ENCODE measurements at regions not wholly inside any gene's neighbourhood (a gene's known extent, or its start where the extent isn't known, plus 50 kb on each side); places are given as distances from the start of the nearest gene placed in this dataset.
"Not testable (repeated sequence)": the region's sequence is repeated elsewhere in the genome, so short reads cannot be mapped to it uniquely, and the experiment has no call there.

- DNase-seq (ENCODE audit: low read depth in 2 of 2), result no peak
These were observed 504.5 kb downstream of the IRS1 start for GRCh38 chr2:226295123-226295522.

DNA sequence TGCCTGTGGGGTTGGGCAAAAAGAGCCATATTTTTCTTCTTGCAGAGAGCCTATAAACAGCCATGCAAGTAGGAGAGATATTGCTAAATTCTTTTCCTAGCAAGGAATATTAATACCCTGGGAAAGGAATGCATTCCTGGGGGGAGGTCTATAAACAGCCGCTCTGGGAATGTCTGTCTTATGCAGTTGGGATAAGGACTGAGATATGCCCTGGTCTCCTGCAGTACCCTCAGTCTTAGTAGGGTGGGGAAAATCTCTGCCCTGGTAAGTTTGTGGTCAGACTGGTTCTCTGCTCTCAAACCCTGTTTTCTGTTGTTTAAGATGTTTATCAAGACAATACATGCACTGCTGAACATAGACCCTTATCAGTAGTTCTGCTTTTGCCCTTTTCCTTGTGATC lies 508.3 kb downstream of the IRS1 start:
- DNase-seq (ENCODE audit: low read depth in 2 of 2), result not testable (repeated sequence)

DNA sequence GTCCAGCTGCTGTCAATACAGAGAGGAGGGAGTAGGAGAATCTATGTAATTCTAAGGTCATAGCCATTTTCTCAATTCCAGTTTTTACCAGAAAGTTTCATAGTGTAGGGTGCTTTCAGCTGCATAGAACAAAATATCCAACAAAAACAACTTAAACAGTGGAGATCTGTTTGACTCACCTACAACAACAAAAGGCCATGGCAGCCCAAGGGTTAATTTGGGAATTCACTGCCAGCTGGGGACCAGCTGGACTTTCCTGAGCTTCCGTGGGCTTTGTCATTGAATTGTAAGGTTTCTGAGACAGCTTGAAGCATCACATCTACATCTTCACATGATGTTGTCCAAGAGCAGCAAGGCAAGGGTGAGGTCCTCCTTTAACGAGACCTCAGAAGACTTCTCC lies 512.7 kb downstream of the IRS1 start:
- no peak for DNase-seq (ENCODE audit: low read depth in 2 of 2)

DNA sequence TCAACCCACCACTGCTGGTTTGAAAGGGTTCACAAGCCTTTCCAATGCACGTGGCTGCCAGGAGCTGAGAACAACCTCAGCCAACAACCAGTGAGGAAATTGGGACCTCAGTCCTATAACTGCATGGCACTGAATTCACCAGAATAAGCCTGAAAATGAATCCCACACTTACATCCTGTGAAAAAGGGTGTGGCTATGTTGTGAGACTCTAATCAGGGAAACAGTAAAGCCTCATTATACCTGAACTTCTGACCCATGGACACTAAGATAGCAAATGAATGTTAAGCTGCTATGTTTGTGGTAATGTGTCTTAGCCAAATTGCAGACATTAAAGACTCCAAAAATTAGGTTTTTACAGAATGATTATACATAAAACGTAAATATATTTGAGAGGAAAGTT lies 515.8 kb downstream of the IRS1 start:
- no peak for DNase-seq (ENCODE audit: low read depth in 2 of 2)

DNA sequence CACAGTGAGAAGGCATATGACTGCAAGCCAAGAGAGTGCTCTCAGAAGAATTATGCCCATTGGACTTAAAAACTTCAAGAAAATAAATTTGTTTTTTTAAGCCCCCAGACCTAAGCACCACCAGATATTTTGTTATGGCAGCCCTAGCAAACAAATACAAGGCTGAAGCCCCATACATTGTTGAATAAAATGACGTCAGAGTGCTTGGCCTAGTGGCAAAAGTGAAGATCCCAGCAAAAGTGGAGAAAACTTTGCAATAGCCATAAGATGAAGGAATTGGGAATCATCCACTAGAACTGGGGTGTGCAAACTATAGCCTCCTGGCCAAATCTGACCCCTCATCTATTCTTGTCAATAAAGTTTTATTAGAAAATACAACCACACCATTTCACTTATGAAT lies 517.5 kb downstream of the IRS1 start:
- no peak for DNase-seq (ENCODE audit: low read depth in 2 of 2)

- DNase-seq (ENCODE audit: low read depth in 2 of 2), result not testable (repeated sequence)
These were observed 519.5 kb downstream of the IRS1 start for GRCh38 chr2:226280136-226280535.

DNA sequence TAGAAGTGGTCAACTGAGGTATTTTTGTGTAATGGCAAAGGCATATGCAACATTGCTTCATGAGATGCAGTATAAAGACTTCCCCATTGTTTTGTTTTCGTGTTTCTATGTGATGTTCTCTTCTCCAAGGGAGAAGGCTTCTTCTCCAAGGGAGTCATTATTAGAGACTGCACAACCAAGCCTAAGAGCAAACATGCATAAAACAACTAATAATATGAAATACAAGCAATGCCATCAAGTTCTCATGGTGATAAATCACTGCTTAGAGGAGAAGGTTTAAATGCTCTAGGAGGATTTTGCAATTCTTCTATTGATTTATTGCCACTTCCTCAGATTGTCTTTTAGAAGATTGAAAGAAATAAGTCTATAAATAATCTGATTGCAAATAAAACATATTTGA lies 524.4 kb downstream of the IRS1 start:
- DNase-seq (ENCODE audit: low read depth in 2 of 2), result no peak

GRCh38 chr2:226274143-226274542 lies 525.5 kb downstream of the IRS1 start:
- no peak for DNase-seq (ENCODE audit: low read depth in 2 of 2)

- no peak for DNase-seq (ENCODE audit: low read depth in 2 of 2)
These were observed 526.2 kb downstream of the IRS1 start for GRCh38 chr2:226273440-226273839.

DNA sequence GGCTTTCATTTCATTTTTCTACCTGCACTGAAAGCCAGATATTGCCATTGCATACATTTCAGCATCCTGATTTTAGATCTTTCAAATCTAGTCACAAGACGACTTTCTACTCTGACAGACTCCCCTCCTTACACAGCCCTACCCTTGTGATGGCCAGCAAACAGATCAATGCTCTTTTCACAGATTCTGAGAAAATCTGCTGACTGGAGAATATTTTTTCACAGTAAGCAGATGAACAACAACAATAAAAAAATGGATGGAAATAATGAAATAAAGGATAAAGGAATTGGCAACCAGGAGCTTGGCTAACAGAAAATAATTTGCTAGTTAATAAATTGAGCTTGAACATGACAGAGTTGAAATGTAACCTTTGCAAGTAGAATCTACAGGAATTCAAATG lies 527.2 kb downstream of the IRS1 start:
- DNase-seq (ENCODE audit: low read depth in 2 of 2), result no peak

DNA sequence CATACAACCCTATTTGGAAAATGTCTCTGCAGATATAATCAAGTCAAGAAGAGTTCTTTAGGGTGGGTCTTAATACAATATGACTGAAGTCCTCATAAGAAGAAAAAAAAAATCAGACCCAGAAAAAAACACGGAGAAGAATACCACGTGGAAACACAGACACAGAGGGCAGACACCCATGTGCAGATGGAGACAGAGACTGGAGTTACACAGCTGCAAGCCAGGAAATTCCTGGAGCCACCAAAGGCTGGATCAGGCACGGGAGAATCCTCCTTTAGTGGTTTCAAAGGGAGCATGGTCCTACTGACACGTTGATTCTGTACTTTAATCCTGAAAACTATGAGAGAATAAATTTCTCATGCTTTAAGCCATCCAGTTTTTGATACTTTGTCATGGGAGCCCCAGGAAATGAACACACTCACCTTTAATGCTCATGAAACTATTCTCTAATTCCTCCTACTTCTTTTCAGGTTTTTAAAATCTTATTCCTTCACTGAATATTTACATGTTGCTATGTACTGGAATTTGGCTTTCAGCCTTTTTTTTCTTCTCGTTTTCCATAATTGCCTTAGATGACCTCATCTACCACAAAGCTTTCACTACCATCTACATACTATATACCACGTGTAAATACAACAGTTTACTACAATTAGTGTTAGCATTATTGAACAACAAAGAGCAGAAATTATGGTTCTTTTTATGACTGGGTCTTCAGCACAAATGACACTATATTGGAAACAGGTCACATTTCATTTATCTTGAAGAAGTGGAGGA lies 529.1 kb downstream of the IRS1 start:
- no peak for DNase-seq (ENCODE audit: low read depth in 2 of 2)

- no peak for DNase-seq (ENCODE audit: low read depth in 2 of 2)
These were observed 531.9 kb downstream of the IRS1 start for GRCh38 chr2:226267516-226268289.

- no peak for DNase-seq (ENCODE audit: low read depth in 2 of 2)
These were observed 542.8 kb downstream of the IRS1 start for GRCh38 chr2:226256709-226257376.

DNA sequence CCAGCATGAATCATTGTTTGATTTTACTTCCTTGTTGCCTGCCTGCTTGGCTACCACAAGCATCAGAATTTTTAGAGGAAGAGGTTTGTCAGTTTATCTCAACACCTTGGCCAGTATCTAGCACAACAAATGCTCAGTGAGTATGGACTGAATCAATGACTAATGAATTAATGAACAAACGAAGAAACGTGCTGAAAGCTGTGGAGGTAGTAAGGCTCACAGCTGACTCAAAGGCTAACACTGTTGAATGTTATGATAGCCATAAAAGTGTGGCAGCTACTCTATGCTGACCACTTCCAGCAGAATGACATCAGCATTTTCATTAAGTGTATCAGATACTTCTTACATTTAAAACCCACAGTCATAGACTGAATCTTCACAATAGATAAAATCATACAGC lies 543.4 kb downstream of the IRS1 start:
- peak in 1 of 2 donors; percentile 32 for DNase-seq (ENCODE audit: low read depth in 2 of 2)

DNA sequence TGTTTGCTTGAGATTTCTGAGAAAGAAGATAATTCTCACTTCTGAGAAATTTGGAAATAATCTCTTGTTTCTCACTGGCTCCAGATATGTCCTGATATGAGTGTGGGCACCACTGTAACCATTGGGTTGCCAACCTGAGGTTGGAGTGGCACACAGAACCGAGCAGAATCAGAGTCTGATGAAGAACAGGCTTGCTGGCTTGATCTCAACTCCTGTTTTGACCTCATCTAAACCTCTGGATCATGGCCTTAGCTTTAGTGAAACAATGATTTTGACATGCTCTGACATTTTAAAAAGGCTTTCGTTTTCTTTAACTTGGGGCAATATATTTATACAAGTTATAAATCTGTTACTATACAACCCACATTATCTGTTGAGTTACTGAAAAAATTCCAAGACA lies 548.0 kb downstream of the IRS1 start:
- DNase-seq (ENCODE audit: low read depth in 2 of 2), result no peak

DNA sequence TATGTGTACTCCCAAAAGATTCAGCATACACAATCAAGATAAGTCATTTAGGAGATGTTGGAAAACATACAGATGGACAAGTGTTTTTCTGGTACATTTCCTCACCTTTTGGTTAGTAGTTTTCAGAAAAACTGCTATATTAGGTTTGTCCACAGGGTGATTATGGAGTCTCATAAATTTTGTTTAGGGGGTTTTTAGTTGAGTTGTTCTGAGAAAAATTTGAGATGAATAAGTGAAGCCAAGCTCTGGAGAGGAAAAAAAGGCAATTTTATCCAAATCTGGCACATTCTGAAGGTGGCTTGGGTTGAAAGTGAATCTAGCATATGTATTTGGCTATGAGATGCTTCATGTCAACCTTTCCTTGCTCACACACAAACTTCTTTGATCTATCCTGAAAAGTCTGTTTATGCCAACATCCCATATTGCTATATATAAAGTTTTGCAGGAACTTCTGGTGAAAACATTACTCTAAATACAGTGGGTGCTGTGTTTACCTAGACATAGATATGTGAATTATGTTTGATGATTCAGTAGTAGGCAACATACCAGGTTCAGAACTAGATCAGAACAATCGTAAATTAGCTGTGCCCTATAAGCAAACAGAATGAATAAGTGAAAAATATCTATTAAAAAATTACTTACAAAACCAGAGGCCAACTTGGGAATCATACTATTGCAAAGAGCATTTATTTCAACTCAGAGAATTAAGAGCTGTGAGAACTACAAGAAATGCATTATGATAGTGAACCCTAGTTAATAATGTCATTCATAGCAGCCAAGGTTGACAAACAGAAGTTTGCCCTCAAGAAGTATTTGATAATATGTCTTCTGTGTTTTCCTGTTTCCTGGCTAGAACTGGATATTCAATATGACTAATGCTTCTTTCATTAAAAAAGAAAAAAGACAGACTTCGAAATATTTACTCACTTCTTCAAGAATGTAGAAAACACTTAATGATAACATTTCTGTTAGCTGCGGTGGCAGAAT lies 552.0 kb downstream of the IRS1 start:
- DNase-seq (ENCODE audit: low read depth in 2 of 2), result peak in 1 of 2 donors; percentile 56

- no peak for DNase-seq (ENCODE audit: low read depth in 2 of 2)
These were observed 565.4 kb downstream of the IRS1 start for GRCh38 chr2:226234187-226234586.

DNA sequence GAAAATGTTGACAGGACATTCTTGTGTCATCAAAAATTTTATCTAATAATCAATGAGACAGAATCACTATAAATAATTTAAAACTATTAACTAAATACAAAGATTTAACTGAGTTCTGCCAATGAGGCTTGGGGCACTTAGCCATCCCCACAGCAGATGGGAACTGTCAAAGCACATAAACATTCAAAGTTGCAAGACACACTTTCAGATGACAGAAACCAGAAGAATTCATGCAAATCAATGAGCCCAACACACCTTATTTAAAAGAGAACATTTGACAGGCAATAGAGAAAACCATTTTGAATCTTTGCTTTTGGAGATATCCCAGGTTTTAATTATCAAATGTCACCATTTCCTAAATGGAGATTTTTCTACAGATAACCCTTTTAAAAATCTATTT lies 566.2 kb downstream of the IRS1 start:
- DNase-seq (ENCODE audit: low read depth in 2 of 2), result no peak

DNA sequence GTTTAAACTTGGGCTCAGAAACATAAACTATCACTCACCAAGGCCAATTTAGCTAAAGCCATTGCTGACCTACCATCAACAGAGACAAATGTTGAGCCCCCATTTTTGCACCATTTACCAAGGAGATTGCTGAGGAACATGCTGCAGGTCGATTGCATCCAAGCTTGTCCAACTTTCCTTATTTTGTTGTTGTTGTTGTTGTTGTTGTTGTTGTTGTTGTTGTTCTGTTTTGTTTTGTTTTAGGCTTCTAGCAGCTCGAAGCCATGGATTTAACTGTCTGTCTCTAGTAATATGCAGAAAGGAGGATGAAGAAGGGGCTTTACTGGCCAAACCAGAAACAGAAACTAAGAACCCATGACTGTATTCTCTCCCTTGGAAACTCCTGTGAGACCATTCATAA lies 571.5 kb downstream of the IRS1 start:
- no peak for DNase-seq (ENCODE audit: low read depth in 2 of 2)

DNA sequence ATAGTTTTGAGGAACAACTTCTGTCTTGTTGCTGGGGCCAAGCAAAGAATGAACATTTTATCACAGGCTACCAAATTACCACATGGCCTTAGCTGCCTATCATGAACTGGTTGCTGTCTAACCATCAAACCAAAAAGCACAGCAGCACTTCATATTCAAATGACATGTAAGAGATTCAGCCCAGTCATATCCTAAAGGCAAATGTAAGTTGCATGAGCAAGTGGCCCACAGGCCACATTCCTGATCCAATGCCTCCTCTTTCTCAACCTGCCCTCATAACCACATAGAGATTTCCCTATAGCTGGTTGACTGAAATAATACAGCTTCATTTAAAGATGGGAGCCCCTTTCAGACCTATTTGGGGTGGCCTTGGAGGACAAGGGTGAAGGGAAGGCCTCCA lies 572.3 kb downstream of the IRS1 start:
- no peak for DNase-seq (ENCODE audit: low read depth in 2 of 2)

DNA sequence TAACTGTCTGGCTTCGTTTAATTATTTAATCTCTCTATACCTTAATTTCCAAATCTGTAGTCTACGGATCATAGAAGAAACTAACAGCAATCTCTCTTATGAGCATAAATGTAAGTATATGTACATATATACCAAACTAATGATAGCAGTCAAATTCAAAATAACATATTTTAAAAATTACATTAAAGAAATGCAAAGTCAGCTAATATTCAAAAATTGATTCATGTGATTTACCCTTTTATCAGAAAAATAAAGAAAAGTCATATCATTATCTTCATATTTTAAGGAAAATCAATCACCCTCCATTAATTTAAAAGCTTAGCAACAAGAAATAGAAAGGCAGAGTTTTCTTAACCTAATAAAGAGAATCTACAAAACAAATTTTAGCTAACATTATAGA lies 575.9 kb downstream of the IRS1 start:
- no peak for DNase-seq (ENCODE audit: low read depth in 2 of 2)

All from lung microvascular endothelial cell (primary cell).